RWPE1 (cell line): ENCODE measurements at regions not wholly inside any gene's neighbourhood (a gene's known extent, or its start where the extent isn't known, plus 50 kb on each side); places are given as distances from the start of the nearest gene placed in this dataset.
"Not testable (repeated sequence)": the region's sequence is repeated elsewhere in the genome, so short reads cannot be mapped to it uniquely, and the experiment has no call there.

Source experiments
- CTCF ChIA-PET: fragments of 350-600 bp; sonication (Branson Sonifier 250); formaldehyde crosslinking; extraction: SDS; loops from one replicate; lab custom pipeline; 2021; lab: Yijun Ruan, JAX
- POLR2A ChIA-PET: fragments of 400-600 bp; formaldehyde crosslinking; extraction: SDS; loops from one replicate; lab custom pipeline; 2020; ENCODE audit warnings: antibody characterized with exemption; ENCODE audit not compliant: low non-redundant PET; lab: Yijun Ruan, JAX
- DNase-seq: peaks from one replicate; pipeline ENCODE4 v3.0.0; 2012; ENCODE audit warnings: low spot score
- H3K27ac ChIP-seq: fragments of 450-650 bp; 2 replicates; pipeline ENCODE4 v1.5.1; 2017
- CTCF ChIP-seq: fragments of 450-650 bp; conservative IDR thresholded peaks from 2 replicates; pipeline ENCODE4 v1.5.1; 2017; ENCODE audit warnings: low read depth, mild to moderate bottlenecking

GRCh38 chr11:109048098-109048497 lies 373.9 kb upstream of the C11orf87 start:
- no peak for DNase-seq
- H3K27ac ChIP-seq = no peak overlapping the region
- no peak for TF ChIP-seq CTCF
- ChIA-PET POLR2A (no interaction called here), CTCF (no interaction called here)

- CTCF ChIA-PET = no interaction called here
- TF ChIP-seq CTCF = no peak
- POLR2A ChIA-PET = no interaction called here
- no peak overlapping the region for H3K27ac ChIP-seq
- no peak for DNase-seq
These were observed 370.8 kb upstream of the C11orf87 start for GRCh38 chr11:109051200-109051599.

GRCh38 chr11:109059402-109059801 lies 362.6 kb upstream of the C11orf87 start:
- CTCF ChIA-PET = interaction anchor here (0.6 kb wide), 1 partner anchor 404 kb away, joined by 3 read pairs; no protein-coding TSS in a partner anchor
- TF ChIP-seq CTCF = no peak
- POLR2A ChIA-PET = no interaction called here
- DNase-seq = no peak
- no peak overlapping the region for H3K27ac ChIP-seq

GRCh38 chr11:109061394-109061793 lies 360.6 kb upstream of the C11orf87 start:
- DNase-seq = no peak
- TF ChIP-seq CTCF = no peak
- CTCF ChIA-PET = no interaction called here
- H3K27ac ChIP-seq = no peak overlapping the region
- POLR2A ChIA-PET = no interaction called here

- ChIA-PET CTCF (interaction anchor here (0.6 kb wide), 1 partner anchor 108 kb away, joined by 3 read pairs; no protein-coding TSS in a partner anchor), POLR2A (no interaction called here)
- no peak for DNase-seq
- no peak for TF ChIP-seq CTCF
- no peak overlapping the region for H3K27ac ChIP-seq
These were observed 359.5 kb upstream of the C11orf87 start for GRCh38 chr11:109062445-109062844.

- ChIA-PET POLR2A (no interaction called here), CTCF (interaction anchor here (0.6 kb wide), 1 partner anchor 108 kb away, joined by 3 read pairs; no protein-coding TSS in a partner anchor)
- no peak for TF ChIP-seq CTCF
- DNase-seq = no peak
- H3K27ac ChIP-seq = no peak overlapping the region
These were observed 359.1 kb upstream of the C11orf87 start for GRCh38 chr11:109062871-109063270.

- DNase-seq, POLR2A ChIA-PET, CTCF ChIA-PET, H3K27ac ChIP-seq: not testable (repeated sequence)
These were observed 357.2 kb upstream of the C11orf87 start for GRCh38 chr11:109064618-109065311.
